CD4-positive, CD25-positive, alpha-beta regulatory T cell (primary cell): ENCODE measurements at regions not wholly inside any gene's neighbourhood (a gene's known extent, or its start where the extent isn't known, plus 50 kb on each side); places are given as distances from the start of the nearest gene placed in this dataset.

ENCODE experiments used
- ATAC-seq, 2 donors: fragments of 150-1000 bp; cut with Tn5 transposase; one replicate each; pipeline ENCODE4 v1.10.0; 2021; ENCODE audit warnings: low read depth in 2 of 2, moderate number of reproducible peaks in 2 of 2, moderate library complexity in 1 of 2
- DNase-seq, 3 donors: peaks; one replicate each; pipeline versions ENCODE4 v3.0.0 to v3.0.0-alpha.2; 2012 to 2022; ENCODE audit warnings: mixed read lengths in 1 of 3
- H3K27ac ChIP-seq: one replicate; pipeline ENCODE4 v1.7.0; 2013; ENCODE audit warnings: mild to moderate bottlenecking, low read length; ENCODE audit not compliant: insufficient read depth, poor library complexity, severe bottlenecking
- H3K27me3 ChIP-seq: one replicate; pipeline ENCODE4 v1.7.0; 2013; ENCODE audit warnings: low read length; ENCODE audit not compliant: control insufficient read depth, insufficient read depth
- H3K36me3 ChIP-seq: one replicate; pipeline ENCODE4 v1.7.0; 2013; ENCODE audit warnings: mild to moderate bottlenecking, low read length, moderate library complexity; ENCODE audit not compliant: control insufficient read depth, insufficient read depth
- H3K4me1 ChIP-seq: 2 replicates; pipeline ENCODE4 v1.7.0; 2013; ENCODE audit warnings: mild to moderate bottlenecking, low read length; ENCODE audit not compliant: insufficient read depth, control insufficient read depth, poor library complexity, severe bottlenecking
- H3K4me3 ChIP-seq: one replicate; pipeline ENCODE4 v1.7.0; 2013; ENCODE audit warnings: low read depth, mild to moderate bottlenecking, low read length, moderate library complexity
- H3K9me3 ChIP-seq, 2 experiments: 1 replicate in 1 of 2; 2 replicates in 1 of 2; pipeline ENCODE4 v1.7.0; 2013; ENCODE audit warnings: low read length in 2 of 2, mild to moderate bottlenecking in 1 of 2, moderate library complexity in 1 of 2; ENCODE audit not compliant: control insufficient read depth in 2 of 2
- H3K27ac Mint-ChIP-seq, 3 donors: one replicate each; pipeline ENCODE4 v1.8.0; 2020 to 2022; ENCODE audit warnings: mild to moderate bottlenecking in 3 of 3, mixed read lengths in 3 of 3, moderate library complexity in 2 of 3
- H3K27me3 Mint-ChIP-seq: one replicate; pipeline ENCODE4 v1.8.0; 2022; ENCODE audit warnings: mild to moderate bottlenecking, mixed read lengths
- H3K36me3 Mint-ChIP-seq: one replicate; pipeline ENCODE4 v1.8.0; 2020; ENCODE audit warnings: mixed read lengths
- H3K4me1 Mint-ChIP-seq, 4 donors: one replicate each; pipeline ENCODE4 v1.8.0; 2020 to 2022; ENCODE audit warnings: mixed read lengths in 4 of 4, mild to moderate bottlenecking in 1 of 4
- H3K4me3 Mint-ChIP-seq, 4 donors: one replicate each; pipeline ENCODE4 v1.8.0; 2020 to 2022; ENCODE audit warnings: mild to moderate bottlenecking in 4 of 4, mixed read lengths in 4 of 4, moderate library complexity in 3 of 4
- H3K9me3 Mint-ChIP-seq, 7 donors: one replicate each; pipeline ENCODE4 v1.8.0; 2020 to 2022; ENCODE audit warnings: mixed read lengths in 7 of 7, mild to moderate bottlenecking in 3 of 7, moderate library complexity in 2 of 7

DNA sequence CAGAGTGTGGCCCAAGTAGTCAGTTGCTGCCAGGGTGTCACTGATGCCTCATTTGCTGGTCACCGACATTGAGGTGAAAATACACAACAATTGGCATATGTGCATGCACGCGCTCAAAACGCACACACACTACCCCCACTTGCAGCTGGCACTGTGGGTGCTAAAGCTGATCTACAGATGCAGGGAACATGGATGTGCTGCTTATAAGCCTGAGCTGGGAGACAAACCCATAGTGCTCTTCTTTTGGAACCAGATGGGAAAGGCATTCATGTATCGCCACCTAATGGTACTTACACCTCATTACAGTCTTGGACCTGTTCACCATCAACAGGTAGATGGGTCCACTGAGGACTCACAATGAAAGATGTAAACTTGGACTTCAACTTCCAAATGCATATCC, 70.3 kb upstream of the CAMK1G start:
- H3K27me3 Mint-ChIP-seq: peaks cover 10% of the 10 kb centered on the region
- Histone ChIP-seq H3K9me3 (no peaks in the 10 kb centered on the region), H3K36me3 (no peaks in the 10 kb centered on the region), H3K27me3 (peaks cover 8% of the 10 kb centered on the region), H3K27ac (no peak overlapping the region), H3K4me3 (no peak overlapping the region), H3K4me1 (no peaks in the 10 kb centered on the region)
- H3K4me3 Mint-ChIP-seq: no peak overlapping the region
- H3K27ac Mint-ChIP-seq: no peak overlapping the region
- no peaks in the 10 kb centered on the region for H3K36me3 Mint-ChIP-seq
- peaks cover 0 to 4% (median 0%) of the 10 kb centered on the region in 7 donors for H3K9me3 Mint-ChIP-seq
- ATAC-seq (no peak), DNase-seq (peak in 1 of 3 donors; percentile 25)
- no peaks in the 10 kb centered on the region for H3K4me1 Mint-ChIP-seq

DNA sequence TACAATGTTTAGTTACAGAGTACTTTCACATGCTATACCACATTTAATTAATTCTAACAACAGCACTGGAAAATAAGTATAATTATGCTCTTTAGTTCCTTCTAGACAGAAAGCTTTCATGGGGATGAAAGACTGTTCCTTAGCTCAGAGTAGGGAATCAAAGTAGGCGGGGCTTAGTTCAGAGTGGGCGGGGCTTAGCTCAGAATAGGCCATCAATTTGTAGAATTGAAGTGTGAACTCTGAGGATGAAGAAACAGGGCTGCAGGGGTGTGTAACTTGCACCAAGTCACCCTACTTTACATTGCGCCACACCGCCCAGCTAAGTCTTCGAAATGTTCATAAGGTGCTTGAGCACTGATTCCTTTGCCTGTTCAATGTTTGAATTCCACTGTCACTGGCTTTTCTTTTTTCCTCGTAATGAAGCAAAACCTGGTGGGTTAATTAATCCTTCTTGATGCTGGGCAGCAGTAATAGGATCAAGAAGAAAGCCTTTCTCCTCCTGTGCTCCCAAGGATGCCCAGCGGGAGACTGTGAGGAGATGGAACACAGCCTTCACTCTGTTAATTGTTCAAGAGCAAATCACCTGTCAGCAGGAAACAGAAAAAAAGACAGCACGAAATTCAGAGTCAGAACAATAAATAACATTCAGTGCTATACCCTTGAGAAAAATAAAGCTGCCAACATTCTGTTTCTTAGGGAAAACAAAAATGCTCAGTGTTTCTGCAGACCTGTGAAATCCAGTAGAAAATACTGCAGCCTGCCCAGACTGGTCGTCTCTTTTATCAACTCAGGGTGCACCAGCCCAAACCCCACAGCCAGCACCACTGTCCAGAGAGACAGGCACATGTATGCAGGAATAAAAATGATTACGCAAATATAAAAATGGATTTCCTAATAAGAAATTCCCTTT, 66.5 kb upstream of the CAMK1G start:
- H3K27me3 Mint-ChIP-seq: peaks cover 5% of the 10 kb centered on the region

DNA sequence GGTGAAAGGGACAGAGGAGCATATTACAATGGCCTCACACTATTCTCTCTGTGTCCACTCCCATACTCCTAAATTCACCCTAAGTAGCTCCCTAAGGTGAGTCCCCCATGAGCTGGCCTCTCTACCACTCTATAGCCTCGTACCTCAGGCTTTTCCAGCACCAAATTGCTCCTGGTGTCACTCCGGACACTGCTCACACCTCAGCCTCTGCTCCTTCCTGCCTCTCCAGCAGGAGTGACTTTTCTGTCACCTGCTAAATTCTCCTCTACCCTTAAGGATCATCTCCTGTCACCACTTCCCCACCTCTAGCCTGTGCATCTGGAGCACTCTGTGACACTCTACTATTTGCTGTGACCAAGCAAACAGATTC, 65.8 kb upstream of the CAMK1G start:
- no peak for ATAC-seq
- peaks cover 5% of the 10 kb centered on the region for H3K27me3 Mint-ChIP-seq

More for the DNA sequence above, 66.5 kb upstream of the CAMK1G start:
- Histone ChIP-seq H3K27me3 (peaks cover 6% of the 10 kb centered on the region), H3K9me3 (no peaks in the 10 kb centered on the region), H3K36me3 (no peaks in the 10 kb centered on the region), H3K4me1 (no peaks in the 10 kb centered on the region), H3K4me3 (no peak overlapping the region), H3K27ac (no peak overlapping the region)
- Mint-ChIP-seq H3K4me1 (no peaks in the 10 kb centered on the region), H3K36me3 (no peaks in the 10 kb centered on the region), H3K4me3 (no peak overlapping the region), H3K27ac (no peak overlapping the region), H3K9me3 (peaks cover 0 to 8% (median 0%) of the 10 kb centered on the region in 7 donors)
- no peak for ATAC-seq
- no peak for DNase-seq

DNA sequence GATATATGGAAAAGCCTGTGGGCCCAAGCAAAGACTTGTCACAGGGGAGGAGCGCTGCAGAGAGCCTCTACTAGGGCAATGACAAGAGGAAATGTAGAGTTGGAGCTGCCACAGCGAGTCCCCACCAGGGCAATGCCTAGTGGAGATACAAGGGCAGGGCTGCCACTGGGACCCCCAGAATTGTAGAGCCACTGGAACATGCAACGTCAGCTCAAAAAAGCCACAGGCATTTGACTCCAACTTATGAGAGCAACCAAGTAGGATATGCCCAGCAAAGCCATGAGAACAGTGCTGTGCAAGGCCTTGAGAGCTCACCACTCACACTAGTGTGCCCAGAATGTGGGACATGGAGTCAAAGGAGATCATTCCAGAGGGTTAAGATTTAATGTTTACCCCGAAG, 63.7 kb upstream of the CAMK1G start:
- Mint-ChIP-seq H3K27ac (no peak overlapping the region), H3K36me3 (no peaks in the 10 kb centered on the region), H3K27me3 (peaks cover 14% of the 10 kb centered on the region), H3K9me3 (peaks cover 0 to 7% (median 0%) of the 10 kb centered on the region in 7 donors), H3K4me3 (no peak overlapping the region), H3K4me1 (no peaks in the 10 kb centered on the region)
- no peaks in the 10 kb centered on the region for H3K4me1 ChIP-seq
- H3K4me3 ChIP-seq: no peak overlapping the region
- no peak for ATAC-seq
- peaks cover 6% of the 10 kb centered on the region for H3K27me3 ChIP-seq
- no peaks in the 10 kb centered on the region for H3K36me3 ChIP-seq
- DNase-seq: no peak
- no peaks in the 10 kb centered on the region for H3K9me3 ChIP-seq
- no peak overlapping the region for H3K27ac ChIP-seq

More for the DNA sequence above, 65.8 kb upstream of the CAMK1G start:
- DNase-seq: no peak
- Mint-ChIP-seq H3K27ac (no peak overlapping the region), H3K4me3 (no peak overlapping the region), H3K9me3 (peaks cover 0 to 8% (median 0%) of the 10 kb centered on the region in 7 donors), H3K4me1 (no peaks in the 10 kb centered on the region), H3K36me3 (no peaks in the 10 kb centered on the region)
- no peaks in the 10 kb centered on the region for H3K4me1 ChIP-seq
- H3K27ac ChIP-seq: no peak overlapping the region
- H3K4me3 ChIP-seq: no peak overlapping the region
- no peaks in the 10 kb centered on the region for H3K9me3 ChIP-seq
- peaks cover 6% of the 10 kb centered on the region for H3K27me3 ChIP-seq
- H3K36me3 ChIP-seq: no peaks in the 10 kb centered on the region

DNA sequence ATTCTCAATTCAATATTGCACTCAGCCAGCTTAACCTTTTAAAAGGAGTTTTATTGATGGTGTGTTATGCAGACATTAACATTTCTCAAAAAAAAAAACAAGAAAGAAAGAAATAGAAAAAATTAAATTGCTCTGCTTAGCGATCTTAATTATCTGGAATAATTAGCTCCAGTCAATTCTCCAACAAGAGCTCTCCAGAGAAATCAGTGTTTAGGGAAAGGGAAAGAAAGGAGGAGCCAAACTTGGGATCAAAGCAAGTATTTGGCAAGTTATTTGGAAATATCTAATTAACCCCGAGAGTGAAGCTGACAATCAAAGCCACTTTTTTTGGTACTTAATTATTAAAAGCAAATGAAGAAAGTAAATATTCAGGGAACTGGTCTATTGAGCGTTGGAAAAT, 60.7 kb upstream of the CAMK1G start:
- Histone ChIP-seq H3K9me3 (no peaks in the 10 kb centered on the region), H3K36me3 (no peaks in the 10 kb centered on the region), H3K4me3 (no peak overlapping the region), H3K27ac (no peak overlapping the region), H3K4me1 (no peaks in the 10 kb centered on the region), H3K27me3 (no peaks in the 10 kb centered on the region)
- Mint-ChIP-seq H3K4me3 (no peak overlapping the region), H3K27ac (no peak overlapping the region), H3K27me3 (peaks cover 14% of the 10 kb centered on the region), H3K9me3 (peaks cover 0 to 6% (median 0%) of the 10 kb centered on the region in 7 donors), H3K36me3 (no peaks in the 10 kb centered on the region), H3K4me1 (no peaks in the 10 kb centered on the region)
- no peak for ATAC-seq
- no peak for DNase-seq

DNA sequence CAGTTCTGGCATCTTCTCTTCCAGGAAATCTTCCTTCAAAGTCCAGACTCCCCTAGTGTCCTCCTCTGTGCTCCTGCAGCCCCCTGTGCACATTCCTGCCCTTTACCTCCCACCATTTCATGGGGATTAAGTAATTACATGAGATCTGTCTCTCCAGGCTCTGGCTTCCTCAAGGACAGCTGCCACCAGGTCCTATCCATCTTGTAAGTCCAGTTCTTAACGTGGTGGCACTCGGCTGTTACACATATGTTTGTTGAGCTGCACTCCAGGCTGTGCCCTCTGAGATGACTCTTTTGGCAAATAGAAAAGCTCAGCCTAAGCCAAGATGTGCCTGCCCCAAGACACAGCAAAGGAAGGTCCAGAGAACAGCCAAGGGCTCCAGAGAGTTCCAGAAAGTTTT, 57.4 kb upstream of the CAMK1G start:
- no peak overlapping the region for H3K27ac ChIP-seq
- H3K4me1 ChIP-seq: no peaks in the 10 kb centered on the region
- H3K4me3 ChIP-seq: no peak overlapping the region
- H3K36me3 Mint-ChIP-seq: no peaks in the 10 kb centered on the region
- peaks cover 0 to 4% (median 0%) of the 10 kb centered on the region in 7 donors for H3K9me3 Mint-ChIP-seq
- H3K36me3 ChIP-seq: no peaks in the 10 kb centered on the region
- H3K27me3 ChIP-seq: peaks cover 9% of the 10 kb centered on the region
- H3K27me3 Mint-ChIP-seq: peaks cover 14% of the 10 kb centered on the region
- DNase-seq (no peak), ATAC-seq (no peak)
- no peak overlapping the region for H3K4me3 Mint-ChIP-seq
- H3K27ac Mint-ChIP-seq: no peak overlapping the region
- H3K9me3 ChIP-seq: no peaks in the 10 kb centered on the region
- H3K4me1 Mint-ChIP-seq: no peaks in the 10 kb centered on the region

DNA sequence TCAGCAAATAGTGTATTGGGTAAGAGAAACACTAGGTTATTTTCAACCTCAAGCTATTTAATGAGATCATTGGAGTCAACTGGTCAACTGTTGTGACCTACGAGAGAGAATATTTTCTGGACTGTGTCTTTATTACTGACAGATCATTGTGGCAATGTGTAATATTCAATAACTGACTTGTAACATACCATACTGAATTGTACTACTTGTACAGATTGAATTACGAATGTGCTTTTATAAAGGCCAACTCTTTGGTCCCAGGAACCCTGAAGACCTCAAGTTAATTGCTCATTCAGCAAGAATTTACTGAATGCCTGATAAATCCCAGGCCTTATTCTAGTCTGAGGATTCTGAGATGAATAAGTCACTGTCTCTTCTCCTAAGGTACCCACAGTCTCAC, 56.1 kb upstream of the CAMK1G start:
- no peak overlapping the region for H3K4me3 ChIP-seq
- Mint-ChIP-seq H3K9me3 (peaks cover 0 to 4% (median 0%) of the 10 kb centered on the region in 7 donors), H3K4me1 (no peaks in the 10 kb centered on the region), H3K4me3 (no peak overlapping the region), H3K36me3 (no peaks in the 10 kb centered on the region), H3K27me3 (peaks cover 26% of the 10 kb centered on the region), H3K27ac (no peak overlapping the region)
- H3K4me1 ChIP-seq: no peaks in the 10 kb centered on the region
- H3K27me3 ChIP-seq: peaks cover 9% of the 10 kb centered on the region
- no peaks in the 10 kb centered on the region for H3K9me3 ChIP-seq
- no peak overlapping the region for H3K27ac ChIP-seq
- ATAC-seq (no peak), DNase-seq (no peak)
- H3K36me3 ChIP-seq: no peaks in the 10 kb centered on the region
